ENCODE measurements at regions not wholly inside any gene's neighbourhood (a gene's known extent, or its start where the extent isn't known, plus 50 kb on each side); places are given as distances from the start of the nearest gene placed in this dataset.

GRCh38 chr1:216785221-216785620, 62.0 kb upstream of the ESRRG start:
- H3K27ac ChIP-seq (ENCODE audit: control insufficient read depth, insufficient read depth): no peak overlapping the region
- no peak overlapping the region for H3K9ac ChIP-seq (ENCODE audit: control insufficient read depth, insufficient read depth, low read length)
- FAIRE-seq: no peak
- POLR2A ChIA-PET: no interaction called here
- H3K27me3 ChIP-seq (replicated peaks in 1 of 2; ENCODE audit: control insufficient read depth in 2 of 2, insufficient read depth in 2 of 2, low read length in 1 of 2): no peaks in the 10 kb centered on the region
- no peak overlapping the region for H3K4me2 ChIP-seq (ENCODE audit: control insufficient read depth, insufficient read depth)
- H4K20me1 ChIP-seq (ENCODE audit: control insufficient read depth, insufficient read depth): no peaks in the 10 kb centered on the region
- no peak overlapping the region for H2AFZ ChIP-seq (ENCODE audit: control insufficient read depth, low read depth, low read length)
- SMC1A ChIA-PET (ENCODE audit: uncharacterized antibody, unreplicated experiment): interaction anchor here (0.7 kb wide), 1 partner anchor 19 kb away, joined by 3 read pairs; no protein-coding TSS in a partner anchor
- intact Hi-C loops (cut with micrococcal nuclease; ENCODE audit: unreplicated experiment) (no loop called here), in situ Hi-C loops (cut with MboI) (no loop called here)
- no peaks in the 10 kb centered on the region for H3K9me3 ChIP-seq (replicated peaks; ENCODE audit: control insufficient read depth, insufficient read depth, low read length)
- 14% methylated on average over 3 of the region's 3 CpGs for WGBS (ENCODE audit: insufficient coverage, insufficient replicate concordance, low lambda C conversion rate, missing lambda C conversion rate)
- BruUV-seq (replicated peaks): no TSS peak
- TF ChIP-seq STAT3 (IDR thresholded peaks at IDR 0.05; ENCODE audit: low read depth, low read length) (no peak), NR2C2 (IDR thresholded peaks at IDR 0.05; ENCODE audit: borderline replicate concordance, control insufficient read depth, insufficient read length, low read depth) (no peak), IRF4 (IDR thresholded peaks at IDR 0.05; ENCODE audit: low read depth, low read length) (no peak), BCLAF1 (IDR thresholded peaks at IDR 0.05) (no peak), RFX5 (IDR thresholded peaks at IDR 0.05; ENCODE audit: low read depth, low read length) (no peak), USF1 (IDR thresholded peaks at IDR 0.05; ENCODE audit: borderline replicate concordance, extremely low read length, insufficient read depth, low read depth, low read length) (no peak), ZSCAN29 (IDR thresholded peaks at IDR 0.05) (no peak), BCL3 (IDR thresholded peaks at IDR 0.05; ENCODE audit: borderline replicate concordance, insufficient read depth, low read depth, low read length, poor library complexity, severe bottlenecking) (no peak), IKZF1 (conservative IDR thresholded peaks at IDR 0.05) (no peak), SPI1 (IDR thresholded peaks at IDR 0.05; ENCODE audit: borderline replicate concordance, insufficient read depth, low read depth, low read length) (no peak), JUNB (IDR thresholded peaks at IDR 0.05) (no peak), TCF7 (IDR thresholded peaks at IDR 0.05; ENCODE audit: borderline replicate concordance) (no peak), MEF2A (IDR thresholded peaks at IDR 0.05; ENCODE audit: insufficient read depth, low read depth, low read length) (no peak)
- no peak overlapping the region for H3K4me3 ChIP-seq
- RAD21 ChIA-PET (ENCODE audit: unreplicated experiment): no interaction called here
- CTCF ChIA-PET: no interaction called here
- H3K79me2 ChIP-seq (ENCODE audit: control insufficient read depth, insufficient read depth, low read length): no peaks in the 10 kb centered on the region
- H3K4me1 ChIP-seq (ENCODE audit: control insufficient read depth, insufficient read depth, low read length): no peaks in the 10 kb centered on the region
- ATAC-seq: no peak
- no peak for DNase-seq (ENCODE audit: low read depth, low spot score)
- H3K36me3 ChIP-seq (ENCODE audit: control insufficient read depth in 2 of 2, insufficient read depth in 2 of 2, low read length in 1 of 2): no peaks in the 10 kb centered on the region

All from GM12878 (cell line).